Peyer's patch (tissue), 4 donors: ENCODE measurements at regions not wholly inside any gene's neighbourhood (a gene's known extent, or its start where the extent isn't known, plus 50 kb on each side); places are given as distances from the start of the nearest gene placed in this dataset.

Source experiments
- POLR2A ChIP-seq, 2 donors: fragments of 450-650 bp; IDR thresholded peaks; one replicate each; pipeline ENCODE4 v1.5.1; 2017; ENCODE audit warnings: antibody characterized with exemption in 2 of 2, mild to moderate bottlenecking in 2 of 2, moderate library complexity in 2 of 2
- TF ChIP-seq, protein P1 (sequence below), 6 experiments: fragments of 450-650 bp in 4 of 6; fragments of 200-600 bp in 2 of 6; sonication (generic) in 1 of 6; IDR thresholded peaks; one replicate each; pipeline ENCODE4 v1.5.1; 2017 to 2019; ENCODE audit warnings: antibody characterized with exemption in 6 of 6, mild to moderate bottlenecking in 3 of 6, moderate library complexity in 1 of 6

- TF ChIP-seq, protein P1, sequence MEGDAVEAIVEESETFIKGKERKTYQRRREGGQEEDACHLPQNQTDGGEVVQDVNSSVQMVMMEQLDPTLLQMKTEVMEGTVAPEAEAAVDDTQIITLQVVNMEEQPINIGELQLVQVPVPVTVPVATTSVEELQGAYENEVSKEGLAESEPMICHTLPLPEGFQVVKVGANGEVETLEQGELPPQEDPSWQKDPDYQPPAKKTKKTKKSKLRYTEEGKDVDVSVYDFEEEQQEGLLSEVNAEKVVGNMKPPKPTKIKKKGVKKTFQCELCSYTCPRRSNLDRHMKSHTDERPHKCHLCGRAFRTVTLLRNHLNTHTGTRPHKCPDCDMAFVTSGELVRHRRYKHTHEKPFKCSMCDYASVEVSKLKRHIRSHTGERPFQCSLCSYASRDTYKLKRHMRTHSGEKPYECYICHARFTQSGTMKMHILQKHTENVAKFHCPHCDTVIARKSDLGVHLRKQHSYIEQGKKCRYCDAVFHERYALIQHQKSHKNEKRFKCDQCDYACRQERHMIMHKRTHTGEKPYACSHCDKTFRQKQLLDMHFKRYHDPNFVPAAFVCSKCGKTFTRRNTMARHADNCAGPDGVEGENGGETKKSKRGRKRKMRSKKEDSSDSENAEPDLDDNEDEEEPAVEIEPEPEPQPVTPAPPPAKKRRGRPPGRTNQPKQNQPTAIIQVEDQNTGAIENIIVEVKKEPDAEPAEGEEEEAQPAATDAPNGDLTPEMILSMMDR (IDR thresholded peaks at IDR 0.05): no peak
- TF ChIP-seq POLR2A (IDR thresholded peaks at IDR 0.05): no peak
Measured at GRCh38 chr14:105797546-105797945, 271.2 kb downstream of the TMEM121 start.
